ENCODE measurements at regions not wholly inside any gene's neighbourhood (a gene's known extent, or its start where the extent isn't known, plus 50 kb on each side); places are given as distances from the start of the nearest gene placed in this dataset.

DNA sequence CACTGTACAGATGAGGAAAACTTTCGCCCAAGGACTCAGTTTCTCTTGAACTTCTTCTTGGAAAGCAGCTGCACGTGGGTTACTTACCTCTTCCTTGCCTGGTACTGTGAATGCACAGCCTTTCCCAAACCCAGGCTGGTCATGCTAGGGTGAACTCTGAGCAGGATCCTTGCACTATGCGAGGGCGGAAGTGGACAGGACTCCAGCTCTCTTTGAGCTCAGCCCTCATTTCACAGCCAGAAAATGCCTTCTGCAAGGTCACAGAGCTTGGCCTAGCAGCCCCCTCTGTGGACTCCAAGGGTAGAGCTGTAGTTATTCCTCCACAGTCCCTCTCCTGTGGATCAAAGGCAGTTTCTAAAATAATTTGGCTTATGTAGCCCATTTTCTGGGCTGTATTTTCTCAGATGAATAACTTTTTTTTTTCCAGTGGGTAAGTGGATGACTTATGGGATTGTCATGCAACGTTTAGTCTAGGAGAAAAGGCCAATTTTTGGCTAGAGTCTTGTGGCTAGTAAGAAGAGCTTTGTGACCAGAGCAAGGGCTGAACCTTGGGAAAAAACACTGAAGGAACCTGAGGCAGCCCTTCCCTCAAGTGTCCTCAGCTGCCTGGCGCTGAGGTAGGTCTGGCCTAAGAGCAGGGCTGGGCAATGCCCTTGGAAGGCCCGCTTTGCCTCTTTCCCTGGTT, 172.7 kb downstream of the SCP2D1 start (continued):
- no peak for TF ChIP-seq SIX5 (IDR thresholded peaks at IDR 0.05; ENCODE audit: low read depth, low read length)
- TF ChIP-seq, protein P1, sequence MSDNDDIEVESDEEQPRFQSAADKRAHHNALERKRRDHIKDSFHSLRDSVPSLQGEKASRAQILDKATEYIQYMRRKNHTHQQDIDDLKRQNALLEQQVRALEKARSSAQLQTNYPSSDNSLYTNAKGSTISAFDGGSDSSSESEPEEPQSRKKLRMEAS (IDR thresholded peaks at IDR 0.05): no peak
- no peak for TF ChIP-seq KDM5A (IDR thresholded peaks at IDR 0.05; ENCODE audit: low read length)

Data from H1 (cell line).